ENCODE measurements at regions not wholly inside any gene's neighbourhood (a gene's known extent, or its start where the extent isn't known, plus 50 kb on each side); places are given as distances from the start of the nearest gene placed in this dataset.

- Histone ChIP-seq H3K27me3 (replicated peaks) (no peaks in the 10 kb centered on the region), H3K36me3 (replicated peaks) (no peaks in the 10 kb centered on the region), H3K4me3 (ENCODE audit: low read depth, low read length) (no peak overlapping the region), H3K27ac (no peak overlapping the region)
- TF ChIP-seq, protein P1, sequence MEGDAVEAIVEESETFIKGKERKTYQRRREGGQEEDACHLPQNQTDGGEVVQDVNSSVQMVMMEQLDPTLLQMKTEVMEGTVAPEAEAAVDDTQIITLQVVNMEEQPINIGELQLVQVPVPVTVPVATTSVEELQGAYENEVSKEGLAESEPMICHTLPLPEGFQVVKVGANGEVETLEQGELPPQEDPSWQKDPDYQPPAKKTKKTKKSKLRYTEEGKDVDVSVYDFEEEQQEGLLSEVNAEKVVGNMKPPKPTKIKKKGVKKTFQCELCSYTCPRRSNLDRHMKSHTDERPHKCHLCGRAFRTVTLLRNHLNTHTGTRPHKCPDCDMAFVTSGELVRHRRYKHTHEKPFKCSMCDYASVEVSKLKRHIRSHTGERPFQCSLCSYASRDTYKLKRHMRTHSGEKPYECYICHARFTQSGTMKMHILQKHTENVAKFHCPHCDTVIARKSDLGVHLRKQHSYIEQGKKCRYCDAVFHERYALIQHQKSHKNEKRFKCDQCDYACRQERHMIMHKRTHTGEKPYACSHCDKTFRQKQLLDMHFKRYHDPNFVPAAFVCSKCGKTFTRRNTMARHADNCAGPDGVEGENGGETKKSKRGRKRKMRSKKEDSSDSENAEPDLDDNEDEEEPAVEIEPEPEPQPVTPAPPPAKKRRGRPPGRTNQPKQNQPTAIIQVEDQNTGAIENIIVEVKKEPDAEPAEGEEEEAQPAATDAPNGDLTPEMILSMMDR (IDR thresholded peaks at IDR 0.05; ENCODE audit: low read depth, low read length, missing control alignments): no peak
- in situ Hi-C loops (cut with HindIII; ENCODE audit: low pct_ligation_motif_present, low sequenced_read_pairs): no loop called here
- DNase-seq: no peak
Observed at GRCh38 chr2:181839811-181840210, 51.7 kb upstream of the ITPRID2 start.

- no peaks in the 10 kb centered on the region for H3K27me3 ChIP-seq (replicated peaks)
- no peak overlapping the region for H3K4me3 ChIP-seq (ENCODE audit: low read depth, low read length)
- no peak overlapping the region for H3K27ac ChIP-seq
- TF ChIP-seq, protein P1 (IDR thresholded peaks at IDR 0.05; ENCODE audit: low read depth, low read length, missing control alignments): no peak
- no peak for DNase-seq
- no peaks in the 10 kb centered on the region for H3K36me3 ChIP-seq (replicated peaks)
- in situ Hi-C loops (cut with HindIII; ENCODE audit: low pct_ligation_motif_present, low sequenced_read_pairs): no loop called here
Observed at GRCh38 chr2:181841079-181841478, 50.5 kb upstream of the ITPRID2 start.
